K562 (cell line): ENCODE measurements at regions not wholly inside any gene's neighbourhood (a gene's known extent, or its start where the extent isn't known, plus 50 kb on each side); places are given as distances from the start of the nearest gene placed in this dataset.

Experiments
- ATAC-seq: fragments of 200-7000 bp; cut with Tn5 transposase; 3 replicates; pipeline ENCODE4 v1.9.1; 2020; ENCODE audit warnings: moderate library complexity
- BruUV-seq: library from RNA; stranded (reverse); fragments of 400-500 nt; replicated peaks from 2 replicates; lab custom pipeline; 2021; lab: Mats Ljungman, UMichigan
- CTCF ChIA-PET: fragments of 300-600 bp; formaldehyde crosslinking; extraction: SDS; loops from one replicate; lab custom pipeline; 2021; ENCODE audit warnings: low intra/inter-chr PET ratio; lab: Yijun Ruan, JAX
- POLR2A ChIA-PET: fragments of 300-600, 350-650 bp; sonication (Branson Sonifier 250); formaldehyde crosslinking; extraction: SDS; loops from one replicate; lab custom pipeline; 2021; ENCODE audit warnings: antibody characterized with exemption, inconsistent platforms; lab: Yijun Ruan, JAX
- DNase-seq, 4 experiments: peaks; one replicate each; pipeline versions ENCODE4 v3.0.0 to v3.0.0-alpha.2; 2011 to 2018; ENCODE audit warnings: low spot score in 3 of 4, mixed read lengths in 3 of 4; ENCODE audit errors: extremely low read depth in 1 of 4
- FAIRE-seq: peaks from 2 replicates; lab custom pipeline; 2011; peaks lifted over from hg19 to GRCh38; lab: Jason Lieb, UNC
- H2AFZ ChIP-seq: 2 replicates; pipeline ENCODE4 v1.6.0; 2011; ENCODE audit warnings: low read depth, low read length, control low read depth, inconsistent platforms
- H3K27ac ChIP-seq: fragments of 200-600 bp; 3 replicates; pipeline ENCODE4 v1.8.0; 2011; ENCODE audit warnings: low read depth, mild to moderate bottlenecking, control low read depth, inconsistent platforms, low read length, moderate library complexity, mixed read lengths; ENCODE audit errors: extremely low read depth
- H3K27me3 ChIP-seq, 2 experiments: fragments of 300-600 bp in 1 of 2; 2 replicates in 1 of 2; 3 replicates in 1 of 2; pipeline versions ENCODE4 v1.6.0 to v1.8.0; 2011; ENCODE audit warnings: inconsistent platforms in 2 of 2, low read length in 2 of 2, mild to moderate bottlenecking in 1 of 2, mixed read lengths in 1 of 2, moderate library complexity in 1 of 2; ENCODE audit not compliant: control insufficient read depth in 2 of 2, insufficient read depth in 2 of 2
- H3K36me3 ChIP-seq: fragments of 300-600 bp; 3 replicates; pipeline ENCODE4 v1.8.0; 2011; ENCODE audit warnings: mild to moderate bottlenecking, low read length, inconsistent platforms; ENCODE audit not compliant: control insufficient read depth, insufficient read depth
- H3K4me1 ChIP-seq, 2 experiments: fragments of 200-600 bp in 1 of 2; replicated peaks in 1 of 2; 2 replicates in 1 of 2; 3 replicates in 1 of 2; pipeline versions ENCODE4 v1.5.1 to v1.8.0; 2011; ENCODE audit warnings: inconsistent platforms in 2 of 2, low read length in 2 of 2, mild to moderate bottlenecking in 1 of 2, mixed read lengths in 1 of 2, moderate library complexity in 1 of 2; ENCODE audit not compliant: control insufficient read depth in 2 of 2, insufficient read depth in 2 of 2
- H3K4me2 ChIP-seq: 2 replicates; pipeline ENCODE4 v1.6.1; 2011; ENCODE audit warnings: low read length, control low read depth, inconsistent platforms, mixed read lengths; ENCODE audit not compliant: insufficient read depth
- H3K4me3 ChIP-seq: fragments of 200-600 bp; sonication (generic), shearing (Covaris generic); 2 replicates; pipeline ENCODE4 v1.5.1; 2016; ENCODE audit warnings: control low read depth, inconsistent platforms
- H3K79me2 ChIP-seq: fragments of 200-600 bp; 3 replicates; pipeline ENCODE4 v1.8.0; 2011; ENCODE audit warnings: low read length, inconsistent platforms; ENCODE audit not compliant: control insufficient read depth, insufficient read depth
- H3K9ac ChIP-seq, 2 experiments: 2 replicates each; pipeline versions ENCODE4 v1.6.0 to v1.6.1; 2011; ENCODE audit warnings: low read depth in 2 of 2, low read length in 2 of 2, control low read depth in 1 of 2, inconsistent platforms in 1 of 2, mild to moderate bottlenecking in 1 of 2, mixed read lengths in 1 of 2; ENCODE audit not compliant: insufficient read depth in 1 of 2
- H3K9me1 ChIP-seq: one replicate; pipeline ENCODE4 v1.6.0; 2011; ENCODE audit warnings: inconsistent platforms, mild to moderate bottlenecking, low read length, moderate library complexity; ENCODE audit not compliant: control insufficient read depth, insufficient read depth
- H3K9me3 ChIP-seq: replicated peaks from 2 replicates; pipeline ENCODE4 v1.5.1; 2011; ENCODE audit warnings: low read depth, low read length, inconsistent platforms; ENCODE audit not compliant: control insufficient read depth, insufficient read depth
- H4K20me1 ChIP-seq: replicated peaks from 2 replicates; pipeline ENCODE4 v1.6.1; 2011; ENCODE audit warnings: low read length, inconsistent platforms, mixed read lengths; ENCODE audit not compliant: control insufficient read depth, insufficient read depth
- BCLAF1 ChIP-seq, 2 experiments: fragments of 450-650 bp in 1 of 2; IDR thresholded peaks; 2 replicates each; pipeline ENCODE4 v1.6.1; 2011 to 2017; ENCODE audit warnings: low read depth in 2 of 2, antibody characterized with exemption in 1 of 2, borderline replicate concordance in 1 of 2, low read length in 1 of 2, mild to moderate bottlenecking in 1 of 2, mixed read lengths in 1 of 2; ENCODE audit not compliant: control insufficient read depth in 1 of 2
- PHTF2 ChIP-seq: fragments of 250-450 bp; sonication (Bioruptor Pico); IDR thresholded peaks from 2 replicates; pipeline ENCODE4 v1.5.0; 2021; ENCODE audit warnings: mild to moderate bottlenecking
- SOX6 ChIP-seq: fragments of 450-650 bp; IDR thresholded peaks from 2 replicates; pipeline ENCODE4 v1.6.1; 2014; ENCODE audit warnings: mild to moderate bottlenecking
- THRAP3 ChIP-seq: fragments of 450-650 bp; IDR thresholded peaks from 2 replicates; pipeline ENCODE4 v1.6.1; 2016; ENCODE audit warnings: mild to moderate bottlenecking, inconsistent platforms, borderline replicate concordance
- TOE1 ChIP-seq, 2 experiments: fragments of 450-650 bp in 1 of 2; sonication (generic) in 1 of 2; formaldehyde crosslinking in 1 of 2; IDR thresholded peaks; 2 replicates each; pipeline versions ENCODE4 v1.7.1 to v1.8.0; 2016 to 2022; ENCODE audit warnings: borderline replicate concordance in 2 of 2, mild to moderate bottlenecking in 2 of 2, antibody characterized with exemption in 1 of 2, inconsistent platforms in 1 of 2, low read depth in 1 of 2, missing genetic modification reagents in 1 of 2, moderate library complexity in 1 of 2
- ZNF165 ChIP-seq: fragments of 250-450 bp; sonication (Bioruptor Pico); IDR thresholded peaks from 2 replicates; pipeline ENCODE4 v1.4.0; 2020; ENCODE audit warnings: borderline replicate concordance
- ZNF224 ChIP-seq: sonication (generic); formaldehyde crosslinking; IDR thresholded peaks from 2 replicates; pipeline ENCODE4 v1.8.0; 2022; ENCODE audit warnings: mild to moderate bottlenecking, missing genetic modification reagents
- WGBS: fragments of 100-300 bp; shearing (Covaris generic); methylation state at CpG from one replicate; pipeline ENCODE4 v1.1.6; 2016; ENCODE audit warnings: low coverage, mixed read lengths; ENCODE audit not compliant: insufficient coverage; ENCODE audit errors: missing lambda C conversion rate; 5-methylcytosine and 5-hydroxymethylcytosine counted together
- in situ Hi-C: fragments of 300-500 bp; cut with MboI; formaldehyde crosslinking; loops from 4 replicates; pipeline ENCODE4 v1.15.0; 2018; ENCODE audit warnings: inconsistent platforms, mixed read lengths
- intact Hi-C: fragments of 100-400 bp; cut with micrococcal nuclease; formaldehyde crosslinking; loops from 2 replicates; pipeline ENCODE4 v1.14.2; 2022

- in situ Hi-C loops (no loop called here), intact Hi-C loops (no loop called here)
- no peak overlapping the region for H2AFZ ChIP-seq
- no peak for TF ChIP-seq THRAP3
- no peak for TF ChIP-seq ZNF165 (CRISPR knock-in tag)
- TF ChIP-seq ZNF224 = no peak
- no peak for TF ChIP-seq TOE1 (IDR thresholded peaks at IDR 0.05; ENCODE audit: borderline replicate concordance)
- no peak for TF ChIP-seq TOE1 (CRISPR knock-in tag; IDR thresholded peaks at IDR 0.05; ENCODE audit: borderline replicate concordance, low read depth)
- no peak for TF ChIP-seq PHTF2 (CRISPR knock-in tag)
- TF ChIP-seq BCLAF1 (IDR thresholded peaks at IDR 0.05; ENCODE audit: borderline replicate concordance in 1 of 2, control insufficient read depth in 1 of 2, low read depth in 2 of 2, low read length in 1 of 2) = no peak
- TF ChIP-seq SOX6 = no peak
- H3K27ac ChIP-seq = no peak overlapping the region
- ATAC-seq = no peak
- DNase-seq = no peak
- H3K36me3 ChIP-seq = no peaks in the 10 kb centered on the region
- no peak overlapping the region for H3K4me3 ChIP-seq
- FAIRE-seq = no peak
- no peaks in the 10 kb centered on the region for H3K79me2 ChIP-seq
- WGBS = 0% methylated on average over 1 of the region's 1 CpG
- H3K27me3 ChIP-seq = no peaks in the 10 kb centered on the region
- BruUV-seq = no TSS peak
- POLR2A ChIA-PET = interaction anchor here (0.7 kb wide), 1 partner anchor 743 kb away, joined by 4 read pairs; no protein-coding TSS in a partner anchor
- H3K4me2 ChIP-seq = no peak overlapping the region
- H3K9me1 ChIP-seq = no peaks in the 10 kb centered on the region
- H4K20me1 ChIP-seq = no peaks in the 10 kb centered on the region
- H3K9me3 ChIP-seq = no peaks in the 10 kb centered on the region
- no peak overlapping the region for H3K9ac ChIP-seq
- no peaks in the 10 kb centered on the region for H3K4me1 ChIP-seq
- CTCF ChIA-PET = no interaction called here
Observed at GRCh38 chr9:117485176-117485575, 70.3 kb upstream of the ASTN2 start.
